Heart left ventricle (tissue), 16 donors: ENCODE measurements at regions not wholly inside any gene's neighbourhood (a gene's known extent, or its start where the extent isn't known, plus 50 kb on each side); places are given as distances from the start of the nearest gene placed in this dataset.

Experiments
- ATAC-seq, 4 donors: fragments of 200-7000 bp; cut with Tn5 transposase; one replicate each; pipeline ENCODE4 v1.9.1; 2020 to 2022; ENCODE audit warnings: moderate library complexity in 4 of 4, mild to moderate bottlenecking in 3 of 4, moderate number of reproducible peaks in 1 of 4
- DNase-seq, 5 donors: peaks; one replicate each; pipeline ENCODE4 v3.0.0-alpha.2; 2020
- H3K27ac ChIP-seq, 12 donors: fragments of 200-600 bp; sonication (generic) in 4 of 12; one replicate each; pipeline versions ENCODE4 v1.5.0 to v1.8.0; 2016 to 2022; ENCODE audit warnings: mild to moderate bottlenecking in 2 of 12
- H3K27me3 ChIP-seq, 9 donors: fragments of 200-600 bp; sonication (generic) in 2 of 9; one replicate each; pipeline versions ENCODE4 v1.5.1 to v1.8.0; 2016 to 2022; ENCODE audit warnings: mild to moderate bottlenecking in 3 of 9
- H3K36me3 ChIP-seq, 9 donors: fragments of 200-600 bp; sonication (generic) in 2 of 9; one replicate each; pipeline versions ENCODE4 v1.5.0 to v1.8.0; 2018 to 2022; ENCODE audit warnings: mild to moderate bottlenecking in 2 of 9
- H3K4me1 ChIP-seq, 12 donors: fragments of 200-600 bp; sonication (generic) in 4 of 12; one replicate each; pipeline versions ENCODE4 v1.5.0 to v1.8.0; 2016 to 2022; ENCODE audit warnings: mild to moderate bottlenecking in 3 of 12
- H3K4me3 ChIP-seq, 12 donors: fragments of 200-600 bp; sonication (generic) in 4 of 12; one replicate each; pipeline versions ENCODE4 v1.5.0 to v1.8.0; 2017 to 2022; ENCODE audit warnings: mild to moderate bottlenecking in 9 of 12, moderate library complexity in 4 of 12
- H3K9me3 ChIP-seq, 12 donors: fragments of 200-600 bp; sonication (generic) in 4 of 12; one replicate each; pipeline versions ENCODE4 v1.5.0 to v1.8.0; 2016 to 2022; ENCODE audit warnings: mild to moderate bottlenecking in 1 of 12
- CTCF ChIP-seq, 12 donors: fragments of 200-600 bp; sonication (generic) in 4 of 12; IDR thresholded peaks; one replicate each; pipeline versions ENCODE4 v1.5.0 to v1.8.0; 2018 to 2022; ENCODE audit warnings: antibody characterized with exemption in 12 of 12, mild to moderate bottlenecking in 5 of 12
- POLR2A ChIP-seq, 2 donors: fragments of 450-650 bp; IDR thresholded peaks; one replicate each; pipeline ENCODE4 v1.6.1; 2017; ENCODE audit warnings: antibody characterized with exemption in 2 of 2, mild to moderate bottlenecking in 2 of 2, moderate library complexity in 2 of 2
- WGBS, 4 donors: extraction: QIAGEN DNeasy Blood & Tissue Kit in 2 of 4; methylation state at CpG; one replicate each; pipeline versions ENCODE4 v1.1.5 to v1.1.7; 2013 to 2018; 5-methylcytosine and 5-hydroxymethylcytosine counted together
- intact Hi-C, 10 donors: fragments of 100-400 bp; cut with DNase I; formaldehyde crosslinking; loops; one replicate each; pipeline versions ENCODE4 v1.11.1 to v1.14.2; 2022
- donor health status: ischemic (EF 13 %, LVEDD 7.1; RV severe dilation, severe dysfunction).
- donor health status: healthy with polysubstance abuse.
- donor health status: DM: no; HTN: yes; CAD: no.
- donor health status: DM: no; HTN: no; CAD: no.
- donor health status: ischemic (EF 25% LVEDD 6.9; RV normal size, moderate dysfunction).
- donor health status: ischemic (EF 25% LVEDD 5.7; RV mildly dilated, moderate dysfunction).
- donor health status: healthy.
- donor health status: DM: yes; HTN: yes; CAD: no.
- donor health status: ischemic (EF 35%, LVEDD 5.7; RV mildly dilated, moderate dysfunction).
- donor health status: nonischemic (EF 11% LVEDD 7.7; RV severe dilation, severe dysfunction).
- donor health status: DM: yes; HTN: yes; CAD: no.
- donor health status: PGD.
- donor health status: ischemic (EF 29% LVEDD 5.4; RV normal size, mild dysfunction).
- donor health status: nonischemic (EF 23%, LVEDD 6.1; RV moderate dilation, normal function).

DNA sequence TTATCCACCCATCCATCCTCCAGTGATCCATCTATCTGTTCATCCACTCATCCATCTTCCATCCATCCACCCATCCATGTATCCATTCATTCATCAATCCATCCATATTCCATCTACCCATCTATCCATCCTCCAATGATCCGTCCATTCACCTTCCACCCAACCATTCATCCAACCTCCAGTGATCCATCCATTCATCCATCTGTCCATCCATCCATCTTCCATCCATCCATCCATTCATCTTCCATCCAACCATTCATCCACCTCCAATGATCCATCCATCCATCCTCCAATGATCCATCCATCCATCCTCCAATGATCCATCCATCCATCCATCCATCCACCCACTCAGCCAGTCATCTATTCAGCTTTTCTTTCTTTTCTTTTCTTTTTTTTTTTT is 156.5 kb upstream of the WSCD1 start:
- intact Hi-C loops = loop anchor here in 1 of 10 donors (10.0 kb wide), 1 partner anchor 61 kb away; no protein-coding TSS in a partner anchor
- 89 to 91% (median 90%) methylated on average over 1 of the region's 1 CpG for WGBS, 4 donors
- no peak for ATAC-seq

DNA sequence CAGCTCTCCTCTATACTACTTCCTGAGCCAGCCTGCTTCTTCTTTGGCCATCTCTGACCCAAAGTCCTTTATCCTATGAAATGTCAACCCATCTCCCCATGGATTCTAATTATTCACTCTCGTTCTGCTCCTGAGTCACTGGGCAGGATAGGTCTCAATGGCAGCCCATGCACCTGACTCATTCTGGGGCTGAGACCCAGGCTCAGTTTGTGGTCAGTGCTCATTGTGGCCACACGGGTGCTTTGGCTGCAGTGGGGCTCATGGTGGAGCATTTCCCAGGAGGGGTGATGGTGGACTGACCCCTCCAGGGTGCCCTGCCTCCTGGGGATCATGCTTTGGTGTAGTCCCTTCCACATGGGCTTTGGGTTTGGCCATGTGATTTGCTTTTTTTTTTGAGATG is 154.8 kb upstream of the WSCD1 start:
- no peak overlapping the region for H3K27ac ChIP-seq
- ATAC-seq = no peak
- no peak overlapping the region for H3K4me3 ChIP-seq
- no peaks in the 10 kb centered on the region for H3K9me3 ChIP-seq
- no peaks in the 10 kb centered on the region for H3K36me3 ChIP-seq
- intact Hi-C loops = loop anchor here in 1 of 10 donors (10.0 kb wide), 1 partner anchor 59 kb away; no protein-coding TSS in a partner anchor
- 71 to 79% (median 73%) methylated on average over 2 of the region's 2 CpGs for WGBS, 4 donors
- no peak for DNase-seq
- TF ChIP-seq CTCF (IDR thresholded peaks at IDR 0.05) = no peak
- no peak for TF ChIP-seq POLR2A (IDR thresholded peaks at IDR 0.05)
- H3K4me1 ChIP-seq = no peaks in the 10 kb centered on the region
- H3K27me3 ChIP-seq = no peaks in the 10 kb centered on the region

More for the DNA sequence above, 156.5 kb upstream of the WSCD1 start:
- no peak for DNase-seq
- no peaks in the 10 kb centered on the region for H3K9me3 ChIP-seq
- TF ChIP-seq CTCF (IDR thresholded peaks at IDR 0.05) (no peak), POLR2A (IDR thresholded peaks at IDR 0.05) (no peak)
- no peaks in the 10 kb centered on the region for H3K36me3 ChIP-seq
- no peaks in the 10 kb centered on the region for H3K4me1 ChIP-seq
- no peak overlapping the region for H3K4me3 ChIP-seq
- no peaks in the 10 kb centered on the region for H3K27me3 ChIP-seq
- H3K27ac ChIP-seq = no peak overlapping the region

DNA sequence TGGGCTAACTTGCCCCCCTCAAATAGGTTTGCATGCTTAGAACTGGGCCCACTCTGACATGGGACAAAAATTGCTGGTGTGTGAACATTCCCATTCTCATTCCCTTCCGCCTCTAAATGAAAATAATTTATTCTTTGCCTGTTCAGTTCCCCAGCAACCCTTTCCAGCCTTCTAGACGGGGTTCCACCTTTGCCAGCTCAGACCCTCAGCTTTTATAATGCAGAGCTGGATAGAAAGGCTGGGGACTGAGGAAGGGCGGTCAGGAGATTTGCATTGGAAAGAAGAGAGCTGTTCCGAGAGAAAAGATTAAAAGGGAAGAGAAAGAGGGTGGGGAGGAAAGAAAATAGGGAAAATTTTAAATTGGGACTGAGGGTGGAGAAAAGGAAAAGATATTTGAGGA is 151.1 kb upstream of the WSCD1 start:
- no peak for ATAC-seq
- 47 to 57% (median 50%) methylated on average over 4 of the region's 4 CpGs for WGBS, 4 donors

More for the DNA sequence above, 151.1 kb upstream of the WSCD1 start:
- no peaks in the 10 kb centered on the region for H3K27me3 ChIP-seq
- H3K9me3 ChIP-seq = no peaks in the 10 kb centered on the region
- intact Hi-C loops = loop anchor here in 1 of 10 donors (10.0 kb wide), 1 partner anchor 56 kb away; no protein-coding TSS in a partner anchor
- TF ChIP-seq POLR2A (IDR thresholded peaks at IDR 0.05) (no peak), CTCF (IDR thresholded peaks at IDR 0.05) (no peak)
- no peak overlapping the region for H3K4me3 ChIP-seq
- no peaks in the 10 kb centered on the region for H3K36me3 ChIP-seq
- H3K27ac ChIP-seq = no peak overlapping the region
- H3K4me1 ChIP-seq = no peaks in the 10 kb centered on the region
- no peak for DNase-seq
